Dedifferentiated amniotic fluid mesenchymal stem cell (primary cell): ENCODE measurements at regions not wholly inside any gene's neighbourhood (a gene's known extent, or its start where the extent isn't known, plus 50 kb on each side); places are given as distances from the start of the nearest gene placed in this dataset.
"Not testable (repeated sequence)": the region's sequence is repeated elsewhere in the genome, so short reads cannot be mapped to it uniquely, and the experiment has no call there.

Source experiments
- DNase-seq: peaks from one replicate; pipeline ENCODE4 v3.0.0-alpha.2; 2016; ENCODE audit errors: extremely low spot score

GRCh38 chr5:106017243-106017857 is 1653.4 kb downstream of the EFNA5 start:
- no peak for DNase-seq

DNA sequence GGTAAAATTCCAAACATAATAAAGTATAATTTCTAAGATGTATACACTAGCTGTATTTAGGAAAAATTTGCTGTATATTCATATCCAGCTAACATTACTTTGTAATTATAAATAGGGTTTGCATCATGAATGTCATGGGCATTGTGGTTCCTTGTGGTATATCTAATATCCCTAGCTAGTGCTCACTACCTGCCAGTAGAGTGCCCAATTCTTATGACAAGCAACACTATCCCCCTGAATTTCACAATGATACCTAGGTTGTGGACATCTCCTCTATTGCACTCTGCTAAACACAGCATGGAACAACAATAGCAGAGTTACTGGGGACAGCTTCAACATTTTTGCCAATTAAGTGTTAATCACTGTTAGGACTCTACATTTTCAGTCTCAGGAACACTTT is 1656.5 kb downstream of the EFNA5 start:
- no peak for DNase-seq

DNA sequence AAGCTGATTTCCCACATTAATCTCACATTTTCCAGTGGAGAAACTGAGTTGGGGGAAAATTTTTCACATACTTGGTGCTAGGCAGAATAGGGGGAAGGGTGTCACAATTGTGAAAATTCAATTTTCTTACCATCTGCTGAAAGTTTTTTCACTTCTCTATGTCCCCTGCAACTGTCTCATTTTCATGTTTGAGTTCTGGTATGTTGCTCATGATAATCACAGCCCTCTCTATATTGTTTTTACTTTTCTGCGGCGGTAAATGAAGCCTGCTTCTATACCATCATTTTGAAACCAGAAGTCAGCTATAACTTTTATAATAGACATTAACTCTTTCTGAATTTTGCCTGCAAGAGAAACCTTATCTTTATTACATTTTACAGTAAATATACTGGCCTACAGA is 1664.5 kb downstream of the EFNA5 start:
- DNase-seq: no peak

DNA sequence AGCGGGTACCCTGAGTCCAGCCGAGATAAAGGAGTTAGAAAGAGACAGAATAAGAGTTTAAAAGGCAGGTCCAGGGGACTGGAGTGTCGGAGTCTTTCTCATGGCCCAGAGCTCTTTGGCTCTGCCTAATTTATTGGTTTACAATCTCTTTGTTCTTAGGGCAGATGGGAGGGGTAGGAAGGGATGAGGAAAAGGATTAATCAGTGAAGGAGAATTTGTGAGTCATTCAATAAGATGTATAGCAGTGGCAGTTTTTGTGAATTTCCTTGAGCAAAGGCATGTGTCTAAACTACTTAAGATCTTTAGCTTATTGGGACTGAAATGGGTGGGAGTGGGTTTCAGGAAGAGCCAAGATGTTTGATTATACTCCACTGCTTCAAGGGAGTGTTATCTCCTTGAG is 1671.7 kb downstream of the EFNA5 start:
- not testable (repeated sequence) for DNase-seq

GRCh38 chr5:105993027-105993426 is 1677.7 kb downstream of the EFNA5 start:
- no peak for DNase-seq

DNA sequence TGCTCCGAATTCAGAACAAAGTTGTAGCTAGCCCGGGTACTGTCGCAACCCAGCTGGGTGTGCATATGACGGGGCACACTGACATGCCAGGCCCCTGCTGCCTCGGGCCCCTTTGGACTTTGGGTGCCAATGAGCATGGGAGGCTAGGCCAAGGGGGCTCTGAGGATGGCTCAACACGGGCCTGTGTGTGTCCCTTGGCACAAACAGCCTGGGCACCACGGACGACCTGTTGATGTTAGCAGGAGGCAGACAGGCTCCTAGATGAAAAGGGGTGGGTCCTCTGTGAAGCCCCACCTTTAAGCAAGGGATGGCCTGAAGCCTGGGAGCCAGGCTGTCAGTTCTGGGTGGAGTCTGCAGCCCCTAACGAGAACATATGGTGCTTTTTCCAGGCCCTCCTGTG is 1688.2 kb downstream of the EFNA5 start:
- no peak for DNase-seq

DNA sequence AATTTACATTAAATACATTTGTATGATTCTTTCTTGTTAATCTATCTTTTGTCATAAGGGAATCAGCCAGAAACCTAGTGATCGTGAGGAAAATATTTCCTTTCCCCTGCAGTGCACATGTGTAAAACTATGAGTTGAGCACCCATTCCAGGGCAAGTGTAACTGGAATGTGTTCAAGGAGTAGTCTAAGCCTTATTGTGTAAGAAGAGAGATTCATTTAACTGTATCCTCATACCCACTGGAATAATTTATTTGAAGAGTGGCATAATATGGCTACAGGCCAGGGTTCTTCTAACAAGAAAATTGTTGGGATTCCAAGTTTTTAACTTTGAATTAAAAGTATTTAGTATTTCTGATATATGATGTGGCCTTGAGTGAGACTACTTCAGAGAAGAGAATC is 1692.7 kb downstream of the EFNA5 start:
- DNase-seq: no peak

DNA sequence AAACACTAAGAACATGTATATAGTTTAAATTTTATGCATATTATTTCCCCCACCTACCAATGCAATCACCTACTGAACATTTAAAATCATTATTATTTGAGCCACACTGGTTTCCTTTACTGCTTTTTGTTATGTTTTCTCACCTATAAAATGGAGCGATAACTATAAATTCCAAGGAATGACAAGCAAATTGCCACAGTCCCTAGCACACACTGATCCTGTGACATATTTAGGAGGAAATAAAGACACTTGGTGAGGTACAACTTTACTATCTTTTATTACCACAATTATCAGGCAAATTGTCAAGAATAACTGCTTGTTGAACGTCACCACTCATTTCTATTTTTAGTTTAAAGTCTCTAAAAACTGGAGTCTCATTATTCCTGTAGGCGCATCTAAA is 1693.6 kb downstream of the EFNA5 start:
- no peak for DNase-seq

DNA sequence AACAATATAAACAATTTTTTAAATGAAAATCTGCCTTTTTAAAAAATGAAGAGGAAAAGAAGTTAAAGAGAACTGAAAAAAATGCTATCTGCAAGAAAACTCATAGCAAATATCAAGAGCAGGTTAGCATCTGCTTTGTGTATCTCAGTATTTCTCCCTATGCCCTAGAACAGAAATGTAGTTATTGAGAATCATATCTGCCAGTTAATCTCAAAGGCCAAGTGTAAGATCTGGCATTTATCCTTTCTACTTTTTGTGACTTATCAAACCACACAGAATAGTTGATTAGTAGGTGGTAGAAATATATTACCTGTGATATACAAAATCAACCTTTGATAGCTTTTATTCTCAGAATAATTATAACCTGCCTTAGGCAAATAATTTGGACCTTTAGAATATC is 1699.8 kb downstream of the EFNA5 start:
- no peak for DNase-seq

DNA sequence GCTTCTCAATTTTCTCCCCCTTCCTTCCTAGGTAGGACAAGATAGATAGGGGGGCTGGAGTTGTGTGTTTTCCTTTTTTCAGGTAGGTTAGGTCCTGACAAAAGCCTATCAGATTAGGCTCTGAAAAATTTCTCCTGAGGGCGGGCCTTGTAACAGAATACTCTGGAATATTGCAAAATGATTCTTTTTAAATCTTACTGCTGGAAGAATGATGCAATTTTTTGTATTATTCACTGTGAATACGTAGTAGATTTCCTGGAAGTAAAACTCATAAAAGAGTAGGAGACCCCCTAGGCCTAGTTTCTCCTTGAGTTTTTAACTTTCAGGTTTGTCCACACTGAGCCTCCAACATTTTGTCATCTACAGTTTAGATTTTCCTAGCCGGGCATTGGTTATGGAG is 1701.8 kb downstream of the EFNA5 start:
- DNase-seq: peak; percentile 27

GRCh38 chr5:105963696-105964255 is 1707.0 kb downstream of the EFNA5 start:
- no peak for DNase-seq

DNA sequence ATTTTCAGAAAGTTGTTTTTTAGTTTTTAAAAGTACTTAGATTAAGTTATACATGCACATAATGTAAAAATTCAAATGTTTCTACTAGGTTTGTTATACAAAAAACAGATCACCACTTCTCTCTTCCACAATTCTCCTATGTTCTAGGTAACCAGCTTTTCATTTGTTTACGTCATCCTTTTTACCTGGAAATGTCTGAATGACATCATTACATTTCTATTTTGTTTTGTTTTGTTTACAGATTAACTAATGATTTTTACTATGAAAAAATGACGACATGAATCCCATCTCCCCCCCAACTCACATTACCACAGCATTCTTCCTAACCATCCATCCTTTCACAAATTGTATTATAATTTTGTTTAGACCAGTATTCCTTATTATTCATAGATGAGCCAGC is 1709.2 kb downstream of the EFNA5 start:
- DNase-seq: no peak

DNA sequence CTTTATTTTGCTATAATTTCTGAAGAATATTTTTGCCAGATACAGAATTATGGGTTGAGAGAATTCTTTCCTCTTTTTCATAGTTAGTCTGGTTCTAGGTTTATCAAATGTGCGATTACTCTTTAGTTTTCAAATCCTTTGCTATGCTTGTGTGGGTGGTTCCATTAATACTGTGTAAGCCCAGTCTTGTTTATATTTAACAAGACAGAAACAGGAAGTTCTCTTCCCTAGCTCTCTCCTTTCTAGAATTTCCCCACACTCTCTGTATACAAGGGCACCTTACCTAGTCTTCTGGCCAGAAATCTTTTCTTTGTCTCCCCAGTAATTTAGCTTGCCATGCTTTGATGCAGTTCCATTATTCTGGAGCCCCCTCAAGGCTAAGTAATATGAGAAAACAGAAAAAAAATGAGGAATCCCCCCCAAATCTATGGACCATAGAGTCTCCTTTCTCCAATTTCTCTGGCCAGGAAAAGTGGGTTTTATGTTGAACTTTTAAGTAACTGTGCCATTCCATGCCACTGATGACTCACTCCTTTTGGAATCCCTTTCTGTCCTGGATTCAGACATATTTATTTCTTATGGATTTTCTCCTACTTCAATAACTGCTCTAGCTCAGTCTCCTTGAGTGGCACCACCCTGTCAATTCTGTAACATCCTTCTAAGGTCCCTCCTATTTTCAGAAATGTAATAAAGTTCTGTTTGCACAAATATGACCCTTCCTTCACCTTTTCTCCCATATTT is 1714.1 kb downstream of the EFNA5 start:
- no peak for DNase-seq

DNA sequence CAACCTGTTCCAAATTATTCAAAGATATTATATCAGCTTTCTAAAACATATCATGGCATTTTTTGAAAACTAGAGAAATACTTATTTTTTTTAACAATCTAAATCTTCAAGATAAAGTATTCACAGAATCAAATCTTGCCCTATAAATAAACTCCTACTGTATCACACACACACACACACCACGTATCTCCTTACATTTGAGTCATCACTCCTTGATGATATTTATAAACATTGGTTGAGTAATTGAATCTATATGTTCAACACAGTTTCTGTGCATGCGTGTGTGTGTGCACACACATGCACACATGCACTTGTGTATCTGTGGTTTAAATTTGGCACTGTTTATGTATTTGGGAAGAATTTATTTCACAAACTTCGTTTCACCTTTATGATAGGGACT is 1716.4 kb downstream of the EFNA5 start:
- DNase-seq: no peak

- DNase-seq: no peak
Measured at GRCh38 chr5:105953616-105954015, 1717.1 kb downstream of the EFNA5 start.

DNA sequence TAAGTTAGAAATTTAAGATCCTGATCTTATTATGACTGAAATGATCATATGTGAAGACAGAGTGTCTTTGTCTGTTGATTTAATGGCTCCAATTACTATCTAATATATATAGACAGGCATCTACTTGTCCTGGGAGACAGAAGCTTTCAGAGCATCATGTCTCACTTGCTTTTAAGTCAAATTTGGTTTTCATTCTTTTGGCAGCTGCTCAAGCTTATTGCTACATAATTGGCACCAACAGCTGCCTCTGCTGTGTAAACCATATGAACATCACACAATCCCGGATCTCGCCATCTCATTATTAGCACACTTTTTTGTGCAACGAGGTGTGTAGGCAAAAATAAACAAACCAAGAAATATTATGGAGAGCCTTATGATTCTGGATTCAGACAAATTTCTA is 1717.9 kb downstream of the EFNA5 start:
- DNase-seq: no peak

GRCh38 chr5:105947461-105947860 is 1723.3 kb downstream of the EFNA5 start:
- DNase-seq: no peak

DNA sequence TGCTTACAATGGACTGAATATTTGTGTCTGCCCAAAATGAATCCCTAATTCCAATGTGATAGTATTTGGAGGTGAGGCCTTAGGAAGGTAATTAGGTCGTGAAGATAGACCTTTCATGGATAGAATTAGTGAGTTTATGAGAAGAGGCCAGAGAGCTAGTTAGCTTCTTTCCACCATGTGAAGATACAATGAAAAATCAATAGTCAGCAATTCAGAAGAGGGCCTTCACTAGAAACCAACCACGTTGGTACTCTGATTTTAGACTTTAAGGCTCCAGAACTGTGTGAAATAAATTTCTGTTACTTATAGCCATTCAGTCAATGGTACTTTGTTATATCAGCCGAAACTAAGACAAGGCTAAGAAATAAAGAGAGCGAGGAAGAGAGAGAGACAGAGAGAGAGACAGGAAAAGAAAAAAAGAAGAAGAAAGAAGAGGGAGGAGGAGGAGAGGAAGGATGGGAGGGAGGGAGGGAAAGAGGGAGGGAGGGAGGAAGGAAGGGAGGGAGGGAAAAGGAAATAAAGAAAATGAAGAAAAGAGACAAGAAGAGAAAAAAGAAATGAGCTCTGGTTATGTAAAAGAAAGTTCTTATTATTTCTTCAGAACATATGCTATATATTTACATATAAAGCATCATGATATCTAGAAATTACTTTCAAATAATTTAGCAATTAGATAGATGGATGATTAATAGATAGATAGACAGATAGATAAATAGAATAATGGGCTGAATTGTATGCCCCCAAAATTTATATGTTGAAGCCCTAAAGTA is 1725.3 kb downstream of the EFNA5 start:
- DNase-seq: no peak

- DNase-seq: no peak
Measured at GRCh38 chr5:105940181-105940580, 1730.6 kb downstream of the EFNA5 start.

- DNase-seq: no peak
Measured at GRCh38 chr5:105934171-105934570, 1736.6 kb downstream of the EFNA5 start.

- peak; percentile 62 for DNase-seq
Measured at GRCh38 chr5:105931881-105932421, 1738.8 kb downstream of the EFNA5 start.

GRCh38 chr5:105929858-105930257 is 1740.9 kb downstream of the EFNA5 start:
- no peak for DNase-seq
